GM12872 (cell line): ENCODE measurements at regions not wholly inside any gene's neighbourhood (a gene's known extent, or its start where the extent isn't known, plus 50 kb on each side); places are given as distances from the start of the nearest gene placed in this dataset.

Experiments used
- TF ChIP-seq, protein P1 (sequence below): IDR thresholded peaks from 3 replicates; pipeline ENCODE4 v1.5.1; 2011; ENCODE audit warnings: low read depth, mild to moderate bottlenecking, low read length, moderate library complexity; ENCODE audit not compliant: insufficient read depth

DNA sequence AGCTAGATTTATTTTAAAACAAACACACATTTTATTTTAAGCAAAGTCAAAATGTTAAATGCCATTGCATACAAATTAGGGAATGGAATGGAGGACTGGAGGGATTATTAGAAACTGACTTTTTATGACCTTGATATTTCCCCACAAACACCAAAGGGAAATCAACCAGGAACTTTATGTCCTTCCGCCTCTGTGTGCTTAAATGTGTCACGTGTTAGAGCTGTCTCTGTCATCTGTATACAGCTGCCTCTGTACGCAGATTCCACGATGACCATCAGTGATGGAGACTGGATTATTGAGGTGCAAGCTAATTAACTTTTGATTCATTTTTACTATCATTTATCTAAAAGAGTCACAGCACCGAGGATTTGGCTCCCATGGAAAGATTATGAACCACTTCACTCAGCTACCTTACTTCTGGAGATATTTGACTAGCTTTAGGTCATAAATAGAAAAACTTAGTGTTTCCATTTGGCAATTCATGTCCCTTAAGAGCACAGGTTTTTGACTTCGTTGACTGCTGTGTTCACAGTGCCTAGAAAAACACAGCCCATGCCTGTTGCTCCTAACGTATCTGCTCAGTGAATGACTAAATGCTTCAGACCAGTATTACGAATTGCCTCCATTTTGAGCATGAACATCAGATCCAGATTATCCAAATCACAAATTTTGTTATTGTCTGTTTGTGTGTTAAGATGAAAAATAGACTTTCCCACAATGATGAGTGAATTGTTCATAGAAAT lies 1048.1 kb downstream of the MCTP2 start:
- TF ChIP-seq, protein P1, sequence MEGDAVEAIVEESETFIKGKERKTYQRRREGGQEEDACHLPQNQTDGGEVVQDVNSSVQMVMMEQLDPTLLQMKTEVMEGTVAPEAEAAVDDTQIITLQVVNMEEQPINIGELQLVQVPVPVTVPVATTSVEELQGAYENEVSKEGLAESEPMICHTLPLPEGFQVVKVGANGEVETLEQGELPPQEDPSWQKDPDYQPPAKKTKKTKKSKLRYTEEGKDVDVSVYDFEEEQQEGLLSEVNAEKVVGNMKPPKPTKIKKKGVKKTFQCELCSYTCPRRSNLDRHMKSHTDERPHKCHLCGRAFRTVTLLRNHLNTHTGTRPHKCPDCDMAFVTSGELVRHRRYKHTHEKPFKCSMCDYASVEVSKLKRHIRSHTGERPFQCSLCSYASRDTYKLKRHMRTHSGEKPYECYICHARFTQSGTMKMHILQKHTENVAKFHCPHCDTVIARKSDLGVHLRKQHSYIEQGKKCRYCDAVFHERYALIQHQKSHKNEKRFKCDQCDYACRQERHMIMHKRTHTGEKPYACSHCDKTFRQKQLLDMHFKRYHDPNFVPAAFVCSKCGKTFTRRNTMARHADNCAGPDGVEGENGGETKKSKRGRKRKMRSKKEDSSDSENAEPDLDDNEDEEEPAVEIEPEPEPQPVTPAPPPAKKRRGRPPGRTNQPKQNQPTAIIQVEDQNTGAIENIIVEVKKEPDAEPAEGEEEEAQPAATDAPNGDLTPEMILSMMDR = no peak

DNA sequence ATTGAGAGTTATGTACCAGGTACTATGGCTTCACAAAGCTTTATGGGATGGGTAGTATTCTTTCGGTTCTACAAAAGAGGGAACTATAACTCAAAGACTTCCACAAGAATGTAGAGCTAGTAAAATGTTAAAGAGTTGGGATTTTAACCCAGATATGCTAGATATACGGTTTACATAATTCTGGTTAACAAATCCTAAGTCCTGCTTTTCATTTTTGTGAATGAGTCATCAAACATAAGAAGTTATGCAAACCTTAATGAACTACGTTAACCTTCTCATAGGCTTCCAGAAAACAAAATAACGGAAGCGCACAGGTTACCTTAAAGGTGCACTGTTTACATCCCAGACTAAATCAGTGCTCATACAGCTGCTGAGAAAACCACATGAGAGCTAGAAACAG lies 1049.3 kb downstream of the MCTP2 start:
- TF ChIP-seq, protein P1 = no peak

DNA sequence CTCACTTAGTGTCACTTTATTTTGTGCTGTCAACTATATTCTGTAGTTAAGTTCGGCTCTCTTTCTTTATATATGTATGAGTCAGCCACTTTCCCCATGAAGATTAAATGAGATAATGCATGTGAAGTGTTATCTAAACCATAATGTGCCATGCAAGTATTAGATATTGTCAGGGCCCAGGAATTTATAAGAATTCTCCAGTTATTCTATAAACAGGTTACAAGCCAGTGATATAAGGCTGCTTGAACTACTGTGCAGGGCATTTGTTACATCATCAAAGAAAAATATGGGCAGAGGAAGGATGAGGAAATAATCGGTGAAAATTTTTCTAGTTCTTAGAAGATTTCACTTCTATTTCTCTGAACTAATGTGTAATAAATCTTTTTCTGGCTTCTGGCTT lies 1049.0 kb upstream of the NR2F2 start:
- TF ChIP-seq, protein P1 = no peak

DNA sequence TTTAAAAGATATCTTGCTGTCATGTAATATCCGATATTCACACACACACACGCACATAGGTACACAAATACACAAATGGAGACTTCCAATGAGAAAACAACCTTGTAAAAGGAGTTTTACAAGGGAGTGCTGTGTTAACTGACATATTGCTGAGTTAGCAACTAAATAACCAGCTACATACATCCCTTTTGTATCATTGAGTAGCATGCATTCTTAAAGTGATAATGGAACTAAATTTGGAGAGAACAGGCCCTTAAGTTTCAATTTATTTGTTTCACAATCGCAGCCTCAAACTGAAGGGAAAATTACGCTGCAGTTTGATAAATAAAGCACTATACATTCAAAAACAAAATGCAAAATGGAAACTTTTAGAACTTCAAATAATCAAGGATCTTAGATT lies 1046.0 kb upstream of the NR2F2 start:
- TF ChIP-seq, protein P1 = no peak

DNA sequence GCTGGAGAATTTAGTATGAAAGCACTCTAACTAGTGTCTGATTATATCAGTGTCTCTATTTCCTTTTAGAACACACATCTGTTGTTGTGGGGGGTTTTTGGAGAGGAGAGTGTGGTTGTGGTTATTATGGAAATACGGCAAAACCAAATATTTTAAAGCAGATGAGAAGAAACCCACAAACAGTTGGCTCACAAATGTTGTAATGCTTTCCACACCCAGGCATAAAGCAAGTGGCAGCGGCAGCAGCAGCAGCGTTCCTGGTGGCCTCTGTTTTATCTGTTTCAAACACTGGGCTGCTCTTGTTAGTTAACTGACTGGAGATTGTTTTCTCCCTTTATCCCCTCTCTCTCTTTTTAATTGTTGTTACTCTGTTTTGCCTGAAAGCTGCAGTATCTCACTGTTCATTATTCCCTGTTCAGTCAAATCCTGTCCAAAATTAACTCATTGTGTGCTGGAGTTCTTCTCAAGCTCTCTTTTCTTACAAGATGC lies 1045.5 kb upstream of the NR2F2 start:
- TF ChIP-seq, protein P1 = no peak

DNA sequence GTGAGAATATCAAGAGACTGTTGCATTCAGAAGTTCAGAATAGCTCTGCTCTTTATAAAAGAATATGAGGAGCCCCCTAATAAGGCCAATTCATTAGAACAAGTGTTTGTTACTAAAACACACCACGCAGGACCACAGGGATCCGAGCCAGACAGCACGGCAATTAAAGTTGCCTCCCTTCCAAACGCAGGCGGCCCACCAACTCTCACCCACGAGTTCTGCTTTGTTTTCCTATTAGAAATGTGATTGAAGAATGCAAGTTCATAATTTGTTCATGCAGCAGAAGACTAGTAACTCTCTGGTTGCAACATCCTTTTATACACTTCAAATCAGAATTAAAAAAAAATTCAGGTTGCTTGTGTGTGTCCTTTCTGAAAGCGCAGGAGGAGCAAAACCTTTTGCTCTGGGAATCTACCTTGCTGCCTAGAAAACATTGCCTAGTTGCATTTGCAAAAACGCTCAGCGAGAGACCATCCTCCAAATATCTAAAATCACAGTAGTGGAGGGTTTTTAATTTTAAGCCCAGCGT lies 1044.1 kb upstream of the NR2F2 start:
- TF ChIP-seq, protein P1 = no peak

DNA sequence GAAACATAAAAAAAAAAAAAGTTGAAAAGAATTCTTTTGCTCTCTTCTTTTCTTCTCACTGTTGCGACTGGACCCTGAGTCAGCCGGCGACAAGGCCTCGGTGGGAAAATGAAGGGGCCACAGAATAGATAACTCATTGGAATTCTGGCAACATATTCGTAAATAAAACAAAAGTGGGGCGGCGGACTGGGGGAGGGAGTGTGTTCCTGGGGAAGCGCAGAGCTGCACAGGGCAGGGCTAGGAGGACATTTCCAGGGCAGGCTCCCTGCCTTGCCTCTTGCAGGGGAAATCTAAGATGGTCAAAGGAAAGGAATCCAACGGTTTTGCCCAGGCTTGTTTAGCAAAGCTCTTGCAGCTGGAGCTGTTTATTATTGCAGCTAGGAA lies 1042.8 kb upstream of the NR2F2 start:
- TF ChIP-seq, protein P1 = no peak
